GM18858 (cell line): ENCODE measurements at regions not wholly inside any gene's neighbourhood (a gene's known extent, or its start where the extent isn't known, plus 50 kb on each side); places are given as distances from the start of the nearest gene placed in this dataset.

ENCODE experiments used
- ATAC-seq: cut with Tn5 transposase; IDR thresholded peaks from one replicate; pipeline ENCODE4 v1.9.1; 2021; ENCODE audit not compliant: unreplicated experiment

DNA sequence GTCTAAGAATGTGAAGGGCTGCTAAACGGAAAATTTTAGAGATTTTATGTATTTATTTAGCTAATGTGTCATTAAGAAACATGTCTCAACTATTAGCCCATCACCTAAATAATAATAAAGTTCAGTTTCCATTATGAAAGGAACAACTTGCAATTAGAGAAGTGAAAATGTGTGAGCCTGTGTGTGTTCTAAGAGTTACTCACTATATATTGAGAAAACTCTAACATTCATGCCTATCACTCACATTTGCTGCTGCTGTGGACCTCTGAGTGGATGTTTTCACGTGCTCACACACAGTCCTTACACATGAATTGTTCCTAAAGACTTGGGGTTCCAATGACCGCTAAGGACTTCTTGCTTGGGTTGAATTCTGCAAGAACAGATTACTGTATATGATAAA is 364.0 kb downstream of the TMA16 start:
- no peak for ATAC-seq

DNA sequence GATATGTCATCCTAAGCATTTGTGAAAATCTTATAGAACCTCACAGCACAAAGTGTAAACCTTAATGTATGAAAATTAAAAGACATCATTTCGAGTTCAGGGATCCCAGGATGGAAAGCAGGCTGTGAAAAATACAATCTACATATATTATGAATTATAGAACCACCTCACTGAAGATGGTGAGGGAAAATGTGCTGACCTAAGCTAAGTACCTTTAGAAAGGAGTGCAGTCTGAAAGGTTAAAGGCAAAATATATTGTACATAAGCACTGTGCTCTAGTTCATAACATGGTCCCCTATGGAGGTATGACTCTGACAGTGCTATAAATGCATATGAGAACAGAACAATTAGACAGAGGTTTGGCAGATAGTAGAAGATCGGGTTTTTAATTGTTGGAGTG is 368.6 kb downstream of the TMA16 start:
- no peak for ATAC-seq

DNA sequence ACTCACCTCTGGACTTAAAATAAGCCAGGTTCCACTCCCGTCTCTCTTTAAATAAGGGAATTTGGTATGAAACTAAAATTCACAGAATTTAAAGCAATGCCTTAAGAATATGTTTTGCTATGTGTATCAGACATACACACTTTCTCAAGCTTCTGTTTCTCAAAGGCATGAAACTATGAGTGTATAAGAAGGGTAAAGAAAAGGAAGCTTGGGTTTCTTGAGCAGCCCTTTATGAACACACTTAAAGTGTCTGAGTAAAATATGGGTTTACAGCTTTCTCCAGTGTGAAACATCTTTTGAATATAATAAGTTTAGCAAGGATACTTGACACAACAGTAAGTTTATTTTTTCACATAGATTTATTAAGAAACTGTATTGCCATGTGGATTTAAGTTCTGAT is 370.5 kb downstream of the TMA16 start:
- ATAC-seq = no peak

DNA sequence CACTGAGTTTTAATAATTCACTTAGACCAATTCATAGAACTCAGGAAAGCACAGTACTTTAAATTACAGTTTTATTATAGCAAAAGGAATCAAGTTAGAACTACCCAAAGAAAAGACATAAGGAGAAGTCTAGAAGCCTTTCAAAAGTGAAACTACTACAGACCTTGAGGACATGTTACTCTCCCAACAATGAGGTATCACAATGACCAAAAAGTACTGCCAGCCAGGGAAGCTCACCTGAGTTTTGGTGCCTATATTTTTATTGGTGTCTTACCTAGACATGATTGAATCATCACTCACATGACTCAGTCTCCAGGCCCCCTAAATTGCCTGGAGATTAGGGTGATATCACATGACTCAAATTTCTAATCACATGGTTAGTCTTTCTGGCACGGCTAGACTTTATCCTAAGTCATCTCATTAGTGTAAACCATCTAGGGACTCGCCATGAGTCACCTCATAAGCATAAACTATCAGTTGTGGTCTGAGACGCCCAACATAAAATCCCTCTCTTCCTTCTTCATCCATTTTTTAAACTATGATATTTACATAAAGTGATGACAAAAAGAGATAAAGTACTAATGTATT is 372.3 kb downstream of the TMA16 start:
- ATAC-seq = peak; percentile 54

DNA sequence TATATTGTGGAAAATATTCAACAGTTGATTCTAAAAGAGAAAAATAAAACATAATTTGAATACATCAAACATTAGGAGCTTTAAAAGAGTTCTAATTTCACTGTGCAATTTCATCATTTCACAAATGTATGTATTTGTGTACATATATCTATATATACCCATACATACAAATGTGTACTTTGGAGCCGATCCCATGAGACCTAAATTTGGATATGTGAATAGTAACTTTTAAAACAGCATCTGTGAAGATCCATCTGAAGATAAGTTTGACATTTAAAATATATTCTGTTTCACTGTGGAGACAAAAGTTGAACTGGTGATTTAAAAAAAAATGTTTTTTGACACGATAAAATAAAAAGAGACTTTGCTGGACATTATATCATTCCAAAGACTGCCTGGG is 374.0 kb downstream of the TMA16 start:
- ATAC-seq = no peak

DNA sequence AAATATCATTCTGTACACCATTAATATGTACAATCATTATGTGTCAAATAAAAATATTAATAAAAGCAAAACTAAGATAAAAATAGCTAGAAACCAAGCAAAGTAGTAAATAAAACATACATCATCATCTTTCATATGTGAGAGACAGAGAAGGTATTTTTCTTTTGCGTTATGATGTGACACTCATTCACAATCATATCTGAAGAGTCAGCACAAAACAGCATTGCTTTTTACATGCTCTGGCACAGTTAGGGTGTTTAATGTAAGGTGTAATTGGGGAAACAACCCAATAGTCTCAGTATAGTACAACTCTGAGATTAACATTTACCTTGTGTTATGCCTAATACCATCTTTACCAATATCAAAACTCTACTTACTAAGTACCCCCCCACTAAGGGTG is 376.6 kb downstream of the TMA16 start:
- ATAC-seq = no peak

DNA sequence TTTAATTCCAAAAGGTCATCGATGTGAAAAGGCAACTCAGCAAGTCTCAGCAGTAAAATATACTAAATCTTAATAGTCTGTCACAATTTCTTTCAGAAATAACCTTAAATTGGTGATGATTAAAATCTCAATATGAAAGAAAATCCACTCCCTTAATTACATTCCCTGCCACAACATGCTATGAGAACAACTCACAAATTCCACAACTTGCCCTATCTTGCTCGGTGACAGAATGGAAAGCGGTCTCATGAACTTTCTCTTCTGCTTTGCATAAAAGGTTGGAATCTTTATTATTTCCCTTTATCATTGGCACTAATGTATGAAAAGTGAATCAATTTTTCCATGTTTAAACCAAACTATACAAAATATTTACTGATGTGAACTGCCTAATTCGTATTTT is 380.8 kb downstream of the TMA16 start:
- no peak for ATAC-seq

DNA sequence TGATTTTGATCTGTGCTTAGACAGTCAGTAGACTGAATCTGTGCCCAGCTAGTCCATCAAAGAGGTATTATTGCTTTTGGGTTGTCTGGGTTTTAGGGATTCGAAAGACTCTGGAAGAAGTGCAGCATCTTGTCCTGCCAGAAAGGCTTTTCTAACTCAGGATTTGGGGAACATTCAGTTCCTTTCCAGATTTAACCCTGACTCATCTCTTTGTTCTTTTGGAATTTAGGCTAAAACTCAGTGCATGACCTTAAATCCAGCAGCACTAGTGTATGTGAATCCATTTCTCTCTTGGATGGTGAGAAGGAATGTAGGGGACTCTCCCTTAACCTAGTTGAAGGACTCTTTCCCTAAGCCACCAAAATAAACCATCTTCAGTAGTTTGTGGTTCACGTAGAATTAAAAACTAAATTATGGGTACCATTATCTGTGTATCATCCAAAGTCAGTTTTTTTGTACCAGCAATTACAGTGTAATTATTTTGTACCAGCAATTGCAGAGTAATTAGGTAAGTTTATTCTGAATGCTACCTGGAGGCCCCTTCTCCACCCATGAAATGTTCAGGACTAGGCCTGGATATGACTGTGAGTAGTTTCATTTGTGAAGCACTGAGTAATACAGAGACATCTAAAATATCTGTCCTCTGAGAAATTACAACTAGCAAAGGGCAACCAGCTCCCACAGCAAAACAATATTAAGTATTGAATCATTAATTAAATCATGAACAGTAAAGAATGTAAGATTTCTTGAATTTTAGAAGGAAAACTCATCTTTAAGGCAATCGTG is 384.0 kb downstream of the TMA16 start:
- peak; percentile 60 for ATAC-seq

DNA sequence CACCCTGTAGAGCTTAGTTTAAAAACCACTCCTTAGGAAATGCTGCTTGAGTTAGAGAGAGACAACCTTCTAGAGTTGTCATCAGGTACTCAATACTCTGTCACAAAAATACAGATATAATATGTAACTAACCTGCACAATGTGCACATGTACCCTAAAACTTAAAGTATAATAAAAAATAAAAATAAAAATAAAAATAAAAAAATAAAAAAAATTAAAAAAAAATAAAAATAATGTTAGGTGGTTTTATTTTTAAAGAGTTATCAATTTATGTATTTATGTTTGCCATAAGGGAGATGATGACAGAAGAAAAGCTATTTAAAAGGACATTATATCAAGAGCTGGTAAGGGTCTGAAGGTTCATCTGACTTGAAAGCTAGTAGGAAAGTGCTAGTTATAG is 397.9 kb downstream of the TMA16 start:
- no peak for ATAC-seq

DNA sequence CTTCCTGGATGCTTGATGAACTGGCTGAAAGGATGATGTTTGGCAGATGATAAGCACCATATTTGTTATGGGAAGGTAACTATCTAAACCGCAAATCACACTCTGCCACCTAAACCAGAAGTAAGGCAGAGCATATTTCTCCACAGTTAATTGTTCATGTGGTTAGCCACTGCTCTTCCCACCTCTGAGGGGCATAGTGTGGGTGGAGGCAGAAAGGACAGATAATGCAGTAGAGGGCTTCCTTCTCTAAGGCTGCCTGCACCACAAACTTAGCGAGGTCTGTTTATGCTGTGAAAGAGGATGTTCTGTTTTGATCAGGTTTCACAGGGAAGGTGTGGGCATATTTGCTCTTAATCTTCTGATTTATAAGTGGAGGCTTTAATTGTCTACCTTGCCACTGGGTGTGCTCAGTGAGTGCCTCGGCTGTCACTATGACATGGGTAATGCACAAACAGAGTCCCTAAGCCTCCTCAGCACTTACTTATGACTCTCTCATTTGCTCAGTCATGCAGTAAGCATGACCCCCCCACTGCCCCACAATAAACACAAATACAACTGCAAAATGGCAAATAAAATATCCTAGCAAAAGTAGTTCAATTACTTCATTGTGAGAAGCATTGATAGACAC is 401.0 kb downstream of the TMA16 start:
- ATAC-seq = no peak

DNA sequence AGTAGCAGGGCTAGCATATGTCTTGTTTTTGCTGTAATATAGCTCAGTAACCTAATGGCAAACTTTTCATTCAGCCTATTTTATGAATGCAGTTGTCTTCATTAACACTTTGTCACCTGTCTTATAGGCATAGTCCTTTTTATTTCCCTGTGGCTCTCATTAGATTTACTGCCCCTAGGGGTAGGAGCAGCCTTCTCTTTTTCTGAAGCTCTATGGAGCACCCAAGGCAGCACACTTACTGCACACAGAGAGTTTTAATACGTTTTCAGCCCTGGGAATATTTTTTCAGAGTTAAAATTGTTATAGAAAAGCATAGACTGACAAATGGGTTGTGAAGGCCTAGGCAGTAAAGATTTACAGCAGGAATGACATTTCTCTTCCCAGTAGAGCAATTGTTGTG is 406.8 kb downstream of the TMA16 start:
- no peak for ATAC-seq

DNA sequence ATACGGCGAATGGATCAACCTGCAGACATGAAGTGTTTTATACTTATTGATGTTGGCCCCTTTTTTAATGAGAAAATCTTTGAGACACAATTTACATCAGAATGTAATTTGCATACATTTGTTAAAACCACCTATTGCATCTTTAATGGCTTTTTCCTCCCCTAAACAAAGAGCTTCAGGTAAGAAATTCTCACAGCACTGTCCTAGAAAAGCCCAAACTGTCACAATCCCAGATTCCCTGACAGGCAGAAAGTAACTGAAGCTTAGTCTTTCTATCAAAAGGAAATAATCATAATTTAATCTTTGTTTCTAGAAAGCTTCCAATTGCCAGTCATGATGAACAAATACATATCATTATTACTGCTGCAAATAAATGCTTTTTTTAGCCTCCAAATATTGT is 407.9 kb downstream of the TMA16 start:
- no peak for ATAC-seq

DNA sequence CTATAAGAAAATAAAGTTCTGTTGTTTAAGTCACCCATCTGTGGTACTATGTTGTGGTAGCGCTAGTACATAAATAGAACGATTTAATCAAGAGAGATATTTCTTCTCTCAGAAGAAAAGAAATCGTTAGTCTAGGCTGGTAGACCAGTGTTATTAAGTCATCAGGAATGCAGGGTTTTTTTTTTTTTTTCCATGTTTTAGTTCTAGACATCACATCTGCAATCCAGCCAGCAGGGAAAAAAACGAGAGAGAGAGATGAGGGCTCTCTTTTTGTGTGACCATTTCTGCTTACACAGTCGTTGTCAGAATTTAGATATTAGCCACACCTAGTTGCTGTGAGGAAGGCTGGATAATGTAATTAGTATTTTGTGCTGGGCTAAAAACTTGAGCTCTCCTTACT is 417.4 kb downstream of the TMA16 start:
- no peak for ATAC-seq

DNA sequence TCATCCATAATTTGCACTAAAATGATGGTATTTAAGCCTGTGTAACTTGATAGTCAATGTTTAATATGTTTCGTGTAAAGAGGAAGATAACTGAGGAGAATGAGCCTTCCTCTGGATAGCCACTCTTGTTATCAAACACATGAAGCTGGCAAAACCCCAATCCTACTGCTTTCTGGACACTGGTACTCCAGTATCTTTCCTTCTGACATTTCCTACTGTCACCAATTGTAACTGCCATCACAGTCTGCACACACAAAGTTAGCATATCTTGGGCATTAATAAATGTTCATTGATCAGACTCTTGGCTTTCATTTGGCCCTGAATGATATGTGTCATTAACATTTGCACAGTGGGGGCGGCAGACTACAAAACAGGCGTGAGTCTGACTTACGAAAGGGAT is 419.1 kb downstream of the TMA16 start:
- ATAC-seq = no peak

DNA sequence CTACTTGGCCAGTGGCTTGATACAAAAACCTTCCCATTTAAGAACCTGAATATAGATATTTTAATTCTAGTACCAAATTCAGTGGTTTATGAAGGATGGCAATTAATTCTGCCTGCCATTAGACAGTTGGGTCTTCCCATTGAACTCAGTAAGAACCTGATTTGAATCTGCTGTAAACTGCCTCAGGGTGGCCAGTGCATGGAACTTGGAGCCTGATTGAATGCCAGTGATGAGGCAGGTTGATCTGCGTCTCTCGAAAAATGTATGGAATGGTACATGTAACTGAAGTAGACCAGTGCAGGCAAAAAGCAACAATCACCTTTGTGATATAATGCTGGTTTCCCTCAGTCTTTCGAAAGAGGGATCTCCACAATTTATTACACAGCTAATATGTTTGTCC is 421.4 kb downstream of the TMA16 start:
- ATAC-seq = no peak

DNA sequence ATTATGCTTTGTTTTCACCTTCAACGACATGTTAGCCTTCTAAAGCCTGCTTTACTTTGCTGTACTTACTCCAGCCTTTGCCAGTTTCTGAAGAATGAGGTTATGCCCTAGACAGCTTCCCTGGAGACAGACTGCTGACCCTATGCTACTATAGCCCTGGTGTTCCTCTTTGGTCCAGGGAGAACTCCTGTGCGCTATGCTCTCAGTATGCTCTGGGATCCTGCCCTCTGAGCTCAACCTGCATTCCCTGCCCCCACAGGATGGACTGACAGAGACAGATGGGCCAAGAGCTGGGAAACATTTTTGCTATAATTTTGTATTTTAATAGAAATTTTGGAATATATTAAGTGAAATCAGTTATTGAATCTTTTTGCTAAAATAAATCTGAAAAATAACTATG is 425.9 kb downstream of the TMA16 start:
- ATAC-seq = no peak

DNA sequence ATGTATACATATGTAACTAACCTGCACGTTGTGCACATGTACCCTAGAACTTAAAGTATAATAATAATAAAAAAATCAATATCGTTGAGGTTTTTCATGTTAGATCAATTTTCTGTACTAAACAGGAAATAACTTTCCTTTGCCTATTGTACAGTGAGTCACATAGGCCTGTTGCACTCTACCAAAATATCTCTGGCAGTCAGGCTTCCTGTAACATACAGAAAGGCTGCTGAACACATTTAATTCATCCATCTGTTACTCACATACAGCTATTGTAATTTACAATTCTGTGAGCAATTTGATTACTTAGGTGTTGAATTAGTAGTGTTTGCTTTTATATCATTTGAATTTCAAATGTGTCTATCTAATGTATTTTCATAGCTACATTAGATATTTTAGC is 427.8 kb downstream of the TMA16 start:
- no peak for ATAC-seq

DNA sequence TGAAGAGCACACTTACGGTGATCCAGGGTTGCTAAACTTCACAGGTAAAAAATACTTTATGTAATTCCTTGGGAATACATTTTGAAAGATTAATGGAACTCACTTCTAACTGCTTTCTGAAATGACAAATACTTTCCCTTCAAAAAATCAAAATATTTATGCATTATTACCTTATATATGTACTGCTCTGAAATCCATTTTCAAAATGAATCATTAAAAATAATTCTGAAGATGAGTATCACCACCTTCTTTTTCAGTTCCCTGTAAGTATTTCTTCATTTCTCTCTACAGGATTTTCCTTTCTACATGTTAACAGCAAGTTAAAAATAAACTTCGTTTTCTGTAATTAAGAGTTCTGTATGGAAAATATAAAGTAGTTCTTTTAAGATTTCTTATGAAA is 428.6 kb downstream of the TMA16 start:
- no peak for ATAC-seq

DNA sequence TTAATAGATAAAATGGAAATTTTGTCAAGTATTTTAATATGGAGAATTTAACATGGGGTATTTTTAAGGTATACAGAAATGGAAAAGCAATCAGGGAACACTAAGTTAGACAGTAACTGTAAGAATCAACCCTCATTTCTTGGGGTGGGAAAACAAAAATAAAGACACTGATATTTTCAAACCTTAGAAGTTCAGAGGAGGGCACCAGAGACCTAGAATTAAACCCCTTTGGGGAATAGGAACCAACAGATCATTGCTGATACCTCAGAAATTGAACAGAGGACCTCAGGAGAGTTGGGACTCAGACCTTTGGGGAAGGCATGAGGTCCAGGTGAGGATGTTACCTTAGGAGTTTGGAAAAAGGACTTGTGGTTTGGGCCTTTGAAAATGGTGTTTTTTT is 435.6 kb downstream of the TMA16 start:
- no peak for ATAC-seq

DNA sequence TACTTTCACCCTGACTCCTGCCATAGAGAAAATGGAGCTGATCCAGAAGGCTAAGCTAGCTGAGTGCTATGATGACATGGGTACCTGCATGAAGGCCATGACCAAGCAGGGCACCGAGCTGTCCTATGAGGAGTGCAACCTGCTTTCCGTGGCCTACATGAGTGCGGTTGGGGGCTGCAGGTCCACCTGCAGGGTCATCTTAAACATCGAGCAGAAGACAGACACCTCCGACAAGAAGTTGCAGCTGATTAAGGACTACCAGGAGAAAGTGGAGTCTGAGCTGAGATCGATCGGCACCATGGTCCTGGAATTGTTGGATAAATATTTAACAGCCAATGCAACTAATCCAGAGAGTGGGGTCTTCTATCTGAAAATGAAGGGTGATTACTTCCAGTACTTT is 438.0 kb downstream of the TMA16 start:
- ATAC-seq = no peak

DNA sequence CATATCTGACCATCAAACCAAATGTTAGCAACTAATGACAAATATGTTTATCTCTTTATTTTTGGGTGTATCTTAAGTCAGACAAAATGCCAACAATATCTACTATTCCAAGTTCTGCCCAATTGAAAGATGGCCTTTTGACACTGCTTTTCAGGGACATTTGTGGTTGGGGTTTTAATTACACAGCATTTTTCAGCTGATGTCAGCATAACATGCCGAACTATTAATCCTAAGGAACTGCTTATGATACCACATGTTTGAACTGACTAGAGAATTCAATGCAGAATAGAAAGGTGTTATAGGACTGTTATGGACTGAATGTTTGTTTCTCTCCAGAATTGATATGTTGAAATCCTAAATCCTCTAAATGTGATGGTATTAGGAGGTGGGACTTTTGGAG is 445.1 kb downstream of the TMA16 start:
- no peak for ATAC-seq

DNA sequence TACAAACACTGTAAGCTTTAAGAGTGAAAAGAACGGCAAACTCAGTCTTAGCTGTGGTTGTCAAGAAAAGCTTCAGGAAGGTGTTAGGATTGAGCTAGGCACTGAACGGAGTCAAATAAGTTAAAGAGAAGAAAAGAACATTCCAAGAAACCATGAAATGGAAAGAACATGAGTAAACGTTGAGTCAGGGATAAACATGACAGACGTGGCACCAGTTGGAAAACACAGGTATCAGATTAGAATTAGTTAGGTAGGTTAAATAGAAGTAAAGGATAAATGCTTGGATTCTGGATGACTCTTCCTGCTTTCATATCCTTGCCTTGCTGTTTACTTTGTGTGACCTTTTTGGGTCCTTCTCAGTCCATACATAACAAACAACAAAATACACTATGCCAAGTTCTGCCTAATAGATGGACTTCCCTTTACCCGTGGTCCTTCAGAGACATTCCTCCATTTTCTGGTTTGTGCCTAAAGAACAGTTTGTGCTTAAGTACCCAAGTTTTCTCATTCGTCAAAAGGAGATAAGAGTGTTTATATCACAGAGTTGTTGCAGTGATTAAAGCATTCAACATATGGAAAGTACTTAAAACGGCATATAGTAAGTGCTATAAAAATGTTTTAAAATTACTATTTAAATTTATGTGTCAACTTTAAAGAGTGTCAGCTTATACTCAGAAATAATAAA is 446.9 kb downstream of the TMA16 start:
- no peak for ATAC-seq
